GM12873 (cell line): ENCODE measurements at regions not wholly inside any gene's neighbourhood (a gene's known extent, or its start where the extent isn't known, plus 50 kb on each side); places are given as distances from the start of the nearest gene placed in this dataset.

Experiments used
- TF ChIP-seq, protein P1 (sequence below): IDR thresholded peaks from 2 replicates; pipeline ENCODE4 v1.5.1; 2012; ENCODE audit warnings: low read depth, mild to moderate bottlenecking, moderate library complexity, low read length, control low read depth; ENCODE audit not compliant: insufficient read depth; ENCODE audit errors: missing control alignments

DNA sequence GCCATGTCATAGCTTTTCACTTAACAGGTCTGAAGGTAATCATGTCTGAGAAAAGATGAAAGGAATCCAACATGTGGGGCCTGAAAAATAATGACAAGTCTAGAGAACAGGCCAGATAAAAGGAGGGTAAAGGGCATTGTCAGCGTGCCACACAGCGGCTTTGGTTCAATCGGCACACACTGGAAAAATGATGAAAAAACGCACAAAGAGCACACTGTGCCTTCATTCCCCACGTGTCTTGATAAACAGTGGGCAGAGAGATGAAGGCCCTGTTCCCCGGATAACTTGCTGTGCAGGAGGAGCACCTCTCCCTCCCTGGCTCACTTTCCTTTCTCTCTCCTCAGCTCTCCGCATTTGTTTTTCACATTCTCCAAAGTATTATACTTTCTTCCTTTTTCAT lies 766.3 kb downstream of the TDRD15 start:
- TF ChIP-seq, protein P1, sequence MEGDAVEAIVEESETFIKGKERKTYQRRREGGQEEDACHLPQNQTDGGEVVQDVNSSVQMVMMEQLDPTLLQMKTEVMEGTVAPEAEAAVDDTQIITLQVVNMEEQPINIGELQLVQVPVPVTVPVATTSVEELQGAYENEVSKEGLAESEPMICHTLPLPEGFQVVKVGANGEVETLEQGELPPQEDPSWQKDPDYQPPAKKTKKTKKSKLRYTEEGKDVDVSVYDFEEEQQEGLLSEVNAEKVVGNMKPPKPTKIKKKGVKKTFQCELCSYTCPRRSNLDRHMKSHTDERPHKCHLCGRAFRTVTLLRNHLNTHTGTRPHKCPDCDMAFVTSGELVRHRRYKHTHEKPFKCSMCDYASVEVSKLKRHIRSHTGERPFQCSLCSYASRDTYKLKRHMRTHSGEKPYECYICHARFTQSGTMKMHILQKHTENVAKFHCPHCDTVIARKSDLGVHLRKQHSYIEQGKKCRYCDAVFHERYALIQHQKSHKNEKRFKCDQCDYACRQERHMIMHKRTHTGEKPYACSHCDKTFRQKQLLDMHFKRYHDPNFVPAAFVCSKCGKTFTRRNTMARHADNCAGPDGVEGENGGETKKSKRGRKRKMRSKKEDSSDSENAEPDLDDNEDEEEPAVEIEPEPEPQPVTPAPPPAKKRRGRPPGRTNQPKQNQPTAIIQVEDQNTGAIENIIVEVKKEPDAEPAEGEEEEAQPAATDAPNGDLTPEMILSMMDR, result no peak

DNA sequence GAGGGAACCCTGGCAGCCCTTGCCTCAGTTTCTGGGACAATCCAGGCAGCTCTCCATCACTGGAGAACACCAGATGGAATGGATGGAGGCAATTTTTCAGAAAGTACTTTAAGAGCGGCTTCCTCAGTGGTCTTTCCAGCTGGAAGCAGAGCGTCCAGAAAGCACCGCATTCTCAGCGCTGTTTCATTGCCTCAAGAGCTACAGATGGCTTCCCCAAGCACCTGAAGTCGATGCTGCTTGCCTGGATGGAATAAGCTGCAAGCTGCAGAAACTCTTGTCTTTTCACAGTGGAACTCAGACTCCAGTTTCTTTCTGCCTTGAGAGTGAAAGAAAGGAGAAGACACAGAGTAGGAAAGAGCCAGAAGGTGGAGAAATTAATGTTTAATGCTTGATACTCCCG lies 766.9 kb downstream of the TDRD15 start:
- TF ChIP-seq, protein P1, result no peak

DNA sequence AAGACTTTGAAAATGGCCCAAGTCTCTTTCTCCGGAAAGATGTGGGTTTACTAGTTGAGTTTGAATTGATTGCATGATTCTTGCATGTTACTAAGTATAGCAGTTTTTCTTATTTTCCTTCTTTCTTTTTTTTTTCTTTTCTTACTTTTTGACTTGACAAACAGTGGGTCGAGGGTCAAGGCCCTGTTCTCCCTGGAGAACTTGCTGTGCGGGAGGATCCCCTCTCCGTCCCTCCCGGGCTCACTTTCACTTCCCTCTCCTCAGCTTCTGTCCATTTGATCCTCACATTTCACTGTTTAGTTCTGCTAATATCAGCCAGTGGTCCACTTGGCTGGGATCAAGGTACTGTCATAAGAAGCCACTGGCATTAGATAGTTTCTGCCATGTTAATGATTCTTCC lies 767.4 kb downstream of the TDRD15 start:
- TF ChIP-seq, protein P1, result no peak

DNA sequence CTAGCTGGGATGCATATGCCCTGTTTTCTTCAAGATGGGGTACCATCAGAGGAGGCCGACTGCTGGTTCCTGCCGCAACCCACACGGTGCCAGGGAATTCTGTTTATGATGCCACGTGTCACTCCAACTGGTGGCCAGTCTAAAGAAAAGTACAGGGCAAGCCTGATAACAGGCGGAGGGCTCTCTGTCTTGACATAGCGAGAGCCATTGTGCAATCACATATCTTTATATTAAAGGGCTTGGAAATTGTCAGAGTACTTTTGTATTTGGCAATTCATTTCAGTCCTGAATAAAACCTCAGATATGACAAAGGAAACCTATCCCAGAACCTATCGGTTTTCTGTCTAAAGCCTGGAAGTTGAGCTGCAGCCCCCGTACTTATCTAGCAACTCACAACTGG lies 768.4 kb downstream of the TDRD15 start:
- TF ChIP-seq, protein P1, result no peak

DNA sequence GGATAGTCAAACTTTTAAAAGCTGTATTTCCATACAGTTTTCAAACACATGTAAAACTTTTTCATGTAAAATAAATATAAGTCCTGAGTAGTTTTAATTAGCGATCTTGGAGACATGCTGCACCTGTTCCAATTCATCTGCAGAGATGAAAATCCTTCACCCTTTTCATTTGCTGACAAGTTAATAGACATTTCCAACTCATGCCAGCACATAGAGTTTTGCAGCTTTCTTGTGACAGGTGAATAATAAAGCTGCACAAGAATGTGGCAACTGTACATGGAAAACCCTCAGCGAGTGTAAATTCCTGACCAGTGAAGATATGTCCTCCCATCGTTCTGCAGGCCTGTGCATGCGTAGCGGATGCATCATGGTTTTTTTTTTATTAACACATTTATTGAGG lies 771.4 kb downstream of the TDRD15 start:
- TF ChIP-seq, protein P1, result no peak

DNA sequence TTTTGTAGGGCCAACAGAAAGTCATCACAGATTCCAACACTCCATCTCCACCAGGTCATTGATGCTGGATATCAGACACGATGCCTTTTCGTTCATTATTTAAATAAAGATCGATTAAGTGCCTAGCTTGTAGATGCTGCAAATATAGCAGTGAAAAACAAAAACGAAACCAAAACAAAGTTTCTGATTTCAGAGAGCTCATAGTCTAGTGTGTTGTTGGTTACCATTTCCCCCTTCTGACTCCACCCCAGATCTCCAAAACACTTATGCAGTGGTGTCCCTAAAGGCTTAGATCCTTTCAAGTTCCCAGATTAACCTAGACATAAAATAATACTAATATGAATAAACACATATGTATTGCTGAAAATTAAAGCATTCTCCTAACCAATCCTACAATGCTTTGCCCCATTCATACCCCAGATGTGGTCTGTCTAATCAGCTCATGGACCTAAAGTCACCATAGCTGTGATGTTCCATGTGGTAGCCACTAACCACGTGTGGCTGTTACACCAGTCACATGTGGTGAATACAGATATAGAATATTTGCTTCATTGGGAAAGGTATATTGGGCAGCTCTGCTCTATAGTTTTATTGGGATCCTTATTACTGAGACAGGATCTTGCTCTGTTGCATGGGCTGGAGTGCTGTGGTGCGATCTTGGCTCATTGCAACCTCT lies 787.2 kb downstream of the TDRD15 start:
- TF ChIP-seq, protein P1, result no peak

DNA sequence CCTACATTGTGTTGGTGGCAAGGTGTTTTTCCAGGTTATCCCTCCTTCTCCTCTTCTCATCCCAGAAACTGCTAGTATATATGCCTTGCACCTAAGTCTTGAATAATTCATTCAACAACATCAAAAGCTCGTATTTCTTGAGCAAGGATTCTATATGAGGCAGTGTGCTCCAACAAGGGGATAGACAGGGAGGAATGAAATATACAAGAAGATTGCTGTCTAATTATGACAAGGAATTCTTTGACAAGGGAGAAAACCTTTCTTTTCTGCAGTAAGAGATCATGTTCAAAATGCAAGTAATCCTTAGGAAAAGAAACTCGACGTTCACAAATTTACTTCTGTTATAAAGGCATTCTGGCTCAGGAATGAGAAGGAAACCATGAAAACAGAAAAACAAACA lies 788.6 kb downstream of the TDRD15 start:
- TF ChIP-seq, protein P1, result no peak
